HG02571 (cell line): ENCODE measurements at regions not wholly inside any gene's neighbourhood (a gene's known extent, or its start where the extent isn't known, plus 50 kb on each side); places are given as distances from the start of the nearest gene placed in this dataset.
A peak's percentile ranks its signal among the peaks of the same experiment; 100 is the strongest.
"Not testable (repeated sequence)": the region's sequence is repeated elsewhere in the genome, so short reads cannot be mapped to it uniquely, and the experiment has no call there.

Experiments
- ATAC-seq: cut with Tn5 transposase; IDR thresholded peaks from one replicate; pipeline ENCODE4 v1.9.1; 2021; ENCODE audit warnings: mild to moderate bottlenecking, moderate library complexity; ENCODE audit not compliant: unreplicated experiment

GRCh38 chr6:77010931-77011542, 452.3 kb downstream of the HTR1B start:
- no peak for ATAC-seq

- no peak for ATAC-seq
Observed at GRCh38 chr6:76992553-76992952, 470.7 kb downstream of the HTR1B start.

GRCh38 chr6:76984572-76984971, 478.7 kb downstream of the HTR1B start:
- ATAC-seq: no peak

- no peak for ATAC-seq
Observed at GRCh38 chr6:76982476-76983199, 480.7 kb downstream of the HTR1B start.

DNA sequence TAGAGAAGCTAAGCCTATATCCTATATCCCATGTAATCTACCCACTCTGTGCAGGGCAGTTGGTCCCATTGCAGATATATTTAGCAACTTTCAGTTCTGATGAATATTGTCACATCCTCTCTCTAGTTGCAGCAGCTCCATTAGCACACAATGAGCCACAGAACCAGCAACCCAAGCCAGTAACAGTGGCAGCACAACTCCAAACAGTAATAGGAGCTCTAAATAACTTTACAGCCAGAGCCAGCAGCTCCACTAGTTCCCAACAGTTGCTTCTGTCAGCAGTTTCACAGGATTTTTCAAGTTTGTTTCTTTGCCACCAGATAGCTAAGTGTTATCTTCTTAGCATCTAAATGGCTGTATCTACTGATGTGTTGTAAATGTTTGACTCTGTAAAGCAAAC, 490.8 kb downstream of the HTR1B start:
- no peak for ATAC-seq

DNA sequence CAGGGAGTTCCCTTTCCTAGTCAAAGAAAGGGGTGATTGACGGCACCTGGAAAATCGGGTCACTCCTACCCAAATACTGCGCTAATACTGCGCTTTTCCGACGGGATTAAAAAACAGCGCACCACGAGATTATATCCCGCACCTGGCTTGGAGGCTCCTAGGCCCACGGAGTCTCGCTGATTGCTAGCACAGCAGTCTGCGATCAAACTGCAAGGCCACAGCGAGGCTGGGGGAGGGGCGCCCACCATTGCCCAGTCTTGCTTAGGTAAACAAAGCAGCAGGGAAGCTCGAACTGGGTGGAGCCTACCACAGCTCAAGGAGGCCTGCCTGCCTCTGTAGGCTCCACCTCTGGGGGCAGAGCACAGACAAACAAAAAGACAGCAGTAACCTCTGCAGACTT, 504.1 kb downstream of the HTR1B start:
- ATAC-seq: not testable (repeated sequence)

DNA sequence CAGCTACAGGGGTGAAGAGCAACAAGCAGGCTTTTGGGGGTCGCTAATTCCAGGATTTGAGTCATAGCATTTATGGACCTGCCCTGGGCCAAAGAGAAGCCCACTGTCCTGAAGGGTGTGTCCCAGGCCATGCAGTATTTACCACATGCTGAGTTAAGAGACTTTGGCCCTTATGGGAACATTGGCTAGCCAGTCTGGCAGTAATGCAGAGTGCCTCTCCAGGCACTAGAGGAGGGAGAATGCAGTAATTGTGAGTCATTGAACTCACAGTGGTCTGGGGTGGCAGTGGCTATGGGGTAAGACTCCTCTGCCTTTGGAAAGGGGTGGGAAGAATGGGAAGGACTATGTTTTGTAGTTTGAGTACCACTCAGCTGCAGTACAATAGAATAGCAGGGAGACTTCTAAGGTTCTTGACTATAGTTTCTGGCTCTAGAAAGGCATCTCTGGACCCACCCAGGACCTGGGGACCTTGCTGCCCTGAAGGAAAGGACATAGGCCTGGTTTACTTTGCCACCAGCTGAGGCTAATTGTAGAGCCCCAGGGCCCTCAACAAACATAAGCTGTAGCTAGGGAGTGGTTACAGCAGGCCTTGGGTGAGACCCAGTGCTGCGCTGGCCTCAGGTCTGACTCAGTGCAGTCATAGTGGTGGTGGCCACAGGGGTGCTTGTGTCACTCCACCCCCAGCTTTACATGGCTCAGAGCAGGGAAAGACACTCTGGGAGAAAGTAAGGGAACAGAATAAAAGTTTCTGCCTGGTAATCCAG, 520.9 kb downstream of the HTR1B start:
- ATAC-seq: no peak

DNA sequence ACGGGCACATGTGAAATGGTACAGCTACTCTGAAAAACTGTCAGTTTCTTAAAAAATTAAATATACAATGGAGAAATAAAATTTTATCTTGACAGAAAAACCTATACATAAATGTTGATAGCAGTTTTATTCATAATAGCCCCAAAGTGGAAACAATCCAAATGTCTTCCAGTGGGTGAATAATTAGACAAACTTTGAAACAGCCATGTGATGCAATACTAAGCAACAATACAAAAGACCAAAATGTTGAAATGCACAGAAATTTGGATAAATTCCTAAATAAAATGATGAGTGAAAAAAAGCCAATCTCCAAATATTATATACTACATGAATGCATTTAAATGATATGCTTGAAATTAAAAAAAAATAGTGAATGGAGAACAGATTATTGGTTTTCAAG, 523.1 kb downstream of the HTR1B start:
- no peak for ATAC-seq

DNA sequence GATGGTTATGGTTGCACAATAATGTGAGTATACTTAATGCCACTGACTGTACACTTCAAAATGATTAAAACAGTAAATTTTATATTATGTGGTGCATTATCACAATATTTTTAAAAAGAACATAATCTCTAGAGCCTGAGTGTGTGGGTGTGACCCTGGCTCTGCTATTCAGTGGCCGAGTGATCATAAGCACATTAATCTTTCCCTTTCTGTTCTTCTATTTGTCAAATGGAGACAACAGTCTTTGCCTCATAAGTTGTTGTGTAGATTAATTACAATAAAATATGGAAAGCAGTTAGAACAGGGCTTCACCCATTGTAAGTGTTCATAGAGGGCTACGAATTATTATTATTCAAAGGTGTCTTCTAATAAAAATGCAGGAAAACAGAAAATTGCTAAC, 548.6 kb downstream of the HTR1B start:
- no peak for ATAC-seq

- not testable (repeated sequence) for ATAC-seq
Observed at GRCh38 chr6:76905541-76905940, 557.8 kb downstream of the HTR1B start.

- no peak for ATAC-seq
Observed at GRCh38 chr6:76892542-76892941, 570.7 kb downstream of the HTR1B start.

GRCh38 chr6:76888351-76888750, 574.9 kb downstream of the HTR1B start:
- ATAC-seq: no peak

DNA sequence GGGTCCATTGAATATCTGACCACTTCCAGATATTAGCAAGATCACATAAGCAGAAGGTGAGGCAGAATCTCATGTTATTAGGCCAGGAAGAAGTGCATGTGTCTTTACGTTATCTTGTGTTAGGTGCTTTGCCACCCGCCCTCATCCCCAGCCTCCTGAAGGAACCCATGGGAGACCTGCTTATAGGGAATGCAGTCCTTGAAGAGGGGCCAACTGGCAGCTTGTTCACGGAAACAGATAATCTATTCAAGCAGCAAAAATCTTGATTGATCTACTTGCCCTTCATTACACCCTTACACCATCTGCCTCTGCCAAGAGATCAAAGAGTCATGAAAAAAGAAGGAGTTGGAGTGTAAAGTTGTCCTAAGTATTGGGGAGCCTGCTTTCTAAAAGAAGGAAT, 576.4 kb downstream of the HTR1B start:
- no peak for ATAC-seq

GRCh38 chr6:76885861-76886301, 577.4 kb downstream of the HTR1B start:
- ATAC-seq: no peak

DNA sequence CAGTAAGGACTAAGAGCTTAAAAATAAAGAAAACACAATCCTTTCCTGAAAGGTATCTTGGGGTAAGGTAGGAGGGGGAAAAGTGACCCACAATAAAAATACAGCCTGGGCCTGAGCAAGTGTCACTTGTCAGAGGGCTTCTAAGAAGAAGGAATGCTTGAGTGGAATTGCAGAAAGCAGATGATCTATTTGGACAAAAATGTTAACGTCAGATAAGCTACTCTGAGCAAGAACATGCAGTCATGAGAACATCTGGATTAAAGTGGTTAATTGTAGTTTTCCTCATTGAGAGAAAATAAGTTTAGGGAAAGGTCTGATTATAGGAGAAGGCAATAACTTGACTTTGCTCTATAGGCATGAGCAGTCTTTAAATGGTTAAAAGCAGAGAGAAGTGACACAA, 581.9 kb downstream of the HTR1B start:
- no peak for ATAC-seq

DNA sequence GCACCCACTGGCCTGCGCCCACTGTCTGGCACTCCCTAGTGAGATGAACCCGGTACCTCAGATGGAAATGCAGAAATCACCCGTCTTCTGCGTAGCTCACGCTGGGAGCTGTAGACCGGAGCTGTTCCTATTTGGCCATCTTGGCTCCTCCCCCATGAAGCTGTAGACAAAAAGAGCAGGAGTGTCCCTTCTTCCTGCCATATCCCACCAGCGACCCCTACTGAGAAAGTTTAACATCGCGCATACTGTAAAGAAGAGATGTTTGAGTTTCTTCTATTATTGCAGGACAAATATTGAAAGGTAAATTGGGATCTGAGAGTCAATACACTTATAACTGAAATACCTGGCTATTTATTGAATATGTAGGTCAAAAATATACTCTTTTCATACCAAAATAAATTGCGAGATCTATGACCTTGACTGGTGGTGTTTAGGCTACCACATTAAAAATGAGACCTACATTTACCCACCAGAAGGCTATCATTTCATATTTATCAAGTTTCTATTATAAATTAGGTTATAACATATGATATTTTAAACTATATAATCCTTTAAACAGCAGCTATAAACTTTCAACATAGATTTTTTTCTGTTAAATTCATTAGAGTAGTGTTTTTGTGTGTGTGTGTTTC, 586.3 kb downstream of the HTR1B start:
- no peak for ATAC-seq

DNA sequence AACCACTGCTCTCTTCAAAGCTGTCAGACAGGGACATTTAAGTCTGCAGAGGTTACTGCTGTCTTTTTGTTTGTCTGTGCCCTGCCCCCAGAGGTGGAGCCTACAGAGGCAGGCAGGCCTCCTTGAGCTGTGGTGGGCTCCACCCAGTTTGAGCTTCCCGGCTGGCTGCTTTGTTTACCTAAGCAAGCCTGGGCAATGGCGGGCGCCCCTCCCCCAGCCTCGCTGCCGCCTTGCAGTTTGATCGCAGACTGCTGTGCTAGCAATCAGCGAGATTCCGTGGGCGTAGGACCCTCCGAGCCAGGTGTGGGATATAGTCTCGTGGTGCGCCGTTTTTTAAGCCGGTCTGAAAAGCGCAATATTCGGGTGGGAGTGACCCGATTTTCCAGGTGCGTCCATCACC, 586.9 kb downstream of the HTR1B start:
- ATAC-seq: not testable (repeated sequence)

- ATAC-seq: no peak
Observed at GRCh38 chr6:76867182-76867581, 596.1 kb downstream of the HTR1B start.

DNA sequence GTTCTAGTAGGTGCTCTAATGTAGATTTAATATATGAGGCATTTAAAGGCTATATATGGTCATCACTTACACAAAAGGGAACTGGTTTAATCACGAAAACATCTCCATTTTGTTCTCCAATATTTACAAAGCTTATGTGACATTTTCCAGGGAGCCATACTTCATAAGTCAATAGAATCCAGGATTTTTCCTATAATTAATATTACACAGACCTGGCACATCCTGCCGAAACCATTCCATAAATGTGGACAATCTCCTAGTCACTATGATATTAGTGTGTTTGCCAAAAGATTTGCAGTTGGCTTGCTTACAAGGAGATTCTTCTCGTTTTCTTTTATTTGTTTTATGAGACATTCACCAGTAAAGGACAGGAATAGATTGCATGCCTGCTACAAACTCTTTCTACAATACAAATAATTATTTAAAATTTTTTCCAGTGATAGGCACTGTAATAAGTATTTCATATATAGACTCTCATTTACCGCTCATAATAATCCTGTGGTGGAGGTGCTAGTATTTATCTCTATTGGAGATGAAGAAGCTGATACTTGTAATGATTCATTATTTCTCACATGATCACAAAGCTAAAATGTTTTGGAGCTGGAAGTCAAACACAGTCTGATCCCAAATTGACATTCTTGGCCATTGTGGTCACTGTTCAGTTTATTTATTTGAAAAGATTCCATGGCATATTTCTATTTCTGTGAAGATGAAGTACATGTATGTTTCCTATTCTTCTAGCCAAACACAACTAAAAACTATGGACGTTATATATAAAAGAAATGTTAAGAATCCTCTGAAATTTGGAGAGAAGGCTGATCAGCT, 597.0 kb downstream of the HTR1B start:
- ATAC-seq: no peak

- no peak for ATAC-seq
Observed at GRCh38 chr6:76862936-76863335, 600.4 kb downstream of the HTR1B start.

DNA sequence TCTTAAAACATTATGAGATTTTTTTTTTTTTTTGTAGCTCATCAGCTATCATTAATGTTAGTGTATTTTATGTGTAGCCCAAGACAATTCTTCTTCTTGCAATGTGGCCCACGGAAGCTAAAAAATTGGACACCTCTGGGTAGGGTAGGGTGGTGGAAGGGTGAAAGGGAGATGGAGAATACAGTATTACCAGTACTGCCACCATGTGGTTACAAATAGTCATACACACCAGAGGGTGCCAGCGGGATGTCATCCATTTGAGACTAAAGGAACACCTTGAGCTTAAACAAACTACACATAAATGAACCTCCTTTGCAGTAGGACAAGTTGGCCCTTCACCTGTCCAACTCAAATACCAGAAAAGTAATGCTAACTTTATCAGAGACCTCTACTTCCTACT, 601.9 kb downstream of the HTR1B start:
- peak; percentile 77 for ATAC-seq
